Fibroblast of lung (primary cell): ENCODE measurements at regions not wholly inside any gene's neighbourhood (a gene's known extent, or its start where the extent isn't known, plus 50 kb on each side); places are given as distances from the start of the nearest gene placed in this dataset.

Experiments
- DNase-seq, 2 donors: peaks; one replicate each; pipeline versions ENCODE4 v3.0.0 to v3.0.0-alpha.2; 2010; ENCODE audit warnings: low read depth in 2 of 2
- H2AFZ ChIP-seq: 2 replicates; pipeline ENCODE4 v1.5.1; 2012; ENCODE audit warnings: low read length, control low read depth, inconsistent platforms
- H3K27ac ChIP-seq: 2 replicates; pipeline ENCODE4 v1.5.1; 2011; ENCODE audit warnings: low read length, control low read depth; ENCODE audit not compliant: insufficient read depth
- H3K27me3 ChIP-seq: 2 replicates; pipeline ENCODE4 v1.5.1; 2011; ENCODE audit warnings: mild to moderate bottlenecking, low read length; ENCODE audit not compliant: control insufficient read depth, insufficient read depth
- H3K36me3 ChIP-seq: 2 replicates; pipeline ENCODE4 v1.5.1; 2011; ENCODE audit warnings: low read length; ENCODE audit not compliant: control insufficient read depth, insufficient read depth
- H3K4me1 ChIP-seq: 2 replicates; pipeline ENCODE4 v1.5.1; 2011; ENCODE audit warnings: low read length; ENCODE audit not compliant: control insufficient read depth, insufficient read depth; ENCODE audit errors: extremely low read depth
- H3K4me2 ChIP-seq: 2 replicates; pipeline ENCODE4 v1.5.1; 2011; ENCODE audit warnings: low read length, control low read depth; ENCODE audit not compliant: insufficient read depth; ENCODE audit errors: extremely low read depth
- H3K4me3 ChIP-seq, 4 experiments: fragments of 200-600 bp in 1 of 4; sonication (generic) in 1 of 4; replicated peaks in 1 of 4; 2 replicates each; pipeline ENCODE4 v1.5.1; 2011 to 2016; ENCODE audit warnings: low read length in 4 of 4, low read depth in 3 of 4, mild to moderate bottlenecking in 3 of 4, control low read depth in 2 of 4, inconsistent platforms in 1 of 4, mixed read lengths in 1 of 4; ENCODE audit not compliant: insufficient read depth in 1 of 4; ENCODE audit errors: control extremely low read depth in 1 of 4
- H3K79me2 ChIP-seq: 2 replicates; pipeline ENCODE4 v1.5.1; 2012; ENCODE audit warnings: mild to moderate bottlenecking, low read length, inconsistent platforms; ENCODE audit not compliant: control insufficient read depth, insufficient read depth
- H3K9ac ChIP-seq: 2 replicates; pipeline ENCODE4 v1.5.1; 2011; ENCODE audit warnings: mild to moderate bottlenecking, low read length, control low read depth; ENCODE audit not compliant: insufficient read depth
- H3K9me3 ChIP-seq: 2 replicates; pipeline ENCODE4 v1.5.1; 2012; ENCODE audit warnings: low read depth, low read length; ENCODE audit not compliant: control insufficient read depth, insufficient read depth
- H4K20me1 ChIP-seq: 2 replicates; pipeline ENCODE4 v1.5.1; 2011; ENCODE audit warnings: low read length; ENCODE audit not compliant: control insufficient read depth, insufficient read depth; ENCODE audit errors: extremely low read depth
- CTCF ChIP-seq, 2 donors: IDR thresholded peaks in 1 of 2; conservative IDR thresholded peaks in 1 of 2; 1 replicate in 1 of 2; 2 replicates in 1 of 2; pipeline ENCODE4 v1.5.1; 2011 to 2012; ENCODE audit warnings: low read length in 2 of 2, control low read depth in 1 of 2, inconsistent platforms in 1 of 2, low read depth in 1 of 2, mild to moderate bottlenecking in 1 of 2
- EZH2 ChIP-seq: IDR thresholded peaks from 2 replicates; pipeline ENCODE4 v1.5.1; 2012; ENCODE audit warnings: low read length, control low read depth, mild to moderate bottlenecking; ENCODE audit errors: missing control alignments

- Histone ChIP-seq H3K9ac (no peak overlapping the region), H3K4me1 (no peaks in the 10 kb centered on the region), H3K79me2 (no peaks in the 10 kb centered on the region), H3K9me3 (no peaks in the 10 kb centered on the region), H3K4me2 (no peak overlapping the region), H3K27me3 (no peaks in the 10 kb centered on the region), H3K4me3 (no peak overlapping the region), H4K20me1 (no peaks in the 10 kb centered on the region), H2AFZ (no peak overlapping the region), H3K27ac (no peak overlapping the region), H3K36me3 (no peaks in the 10 kb centered on the region)
- peak in 1 of 2 donors; percentile 36 for DNase-seq
- TF ChIP-seq EZH2 (no peak), CTCF (conservative IDR thresholded peaks at IDR 0.05 in 1 of 2, IDR thresholded peaks at IDR 0.05 in 1 of 2; ENCODE audit: low read depth in 1 of 2, low read length in 2 of 2) (no peak)
Measured at GRCh38 chr16:80056324-80056723, 455.8 kb upstream of the MAF start.

GRCh38 chr16:80055831-80056230, 455.3 kb upstream of the MAF start:
- no peak for TF ChIP-seq EZH2
- no peak for TF ChIP-seq CTCF (conservative IDR thresholded peaks at IDR 0.05 in 1 of 2, IDR thresholded peaks at IDR 0.05 in 1 of 2; ENCODE audit: low read depth in 1 of 2, low read length in 2 of 2)
- H3K27me3 ChIP-seq = no peaks in the 10 kb centered on the region
- no peak overlapping the region for H3K4me3 ChIP-seq
- no peak overlapping the region for H3K4me2 ChIP-seq
- H3K79me2 ChIP-seq = no peaks in the 10 kb centered on the region
- no peak overlapping the region for H3K27ac ChIP-seq
- no peak for DNase-seq
- H2AFZ ChIP-seq = no peak overlapping the region
- H3K9ac ChIP-seq = no peak overlapping the region
- H3K36me3 ChIP-seq = no peaks in the 10 kb centered on the region
- H3K4me1 ChIP-seq = no peaks in the 10 kb centered on the region
- no peaks in the 10 kb centered on the region for H4K20me1 ChIP-seq
- no peaks in the 10 kb centered on the region for H3K9me3 ChIP-seq

GRCh38 chr16:80054647-80055046, 454.1 kb upstream of the MAF start:
- TF ChIP-seq CTCF (conservative IDR thresholded peaks at IDR 0.05 in 1 of 2, IDR thresholded peaks at IDR 0.05 in 1 of 2; ENCODE audit: low read depth in 1 of 2, low read length in 2 of 2) = no peak
- no peak for TF ChIP-seq EZH2
- no peak for DNase-seq
- no peak overlapping the region for H3K27ac ChIP-seq

More at GRCh38 chr16:80054647-80055046, 454.1 kb upstream of the MAF start:
- no peak overlapping the region for H3K4me2 ChIP-seq
- no peaks in the 10 kb centered on the region for H3K9me3 ChIP-seq
- no peaks in the 10 kb centered on the region for H4K20me1 ChIP-seq
- H3K36me3 ChIP-seq = no peaks in the 10 kb centered on the region
- no peak overlapping the region for H2AFZ ChIP-seq
- H3K27me3 ChIP-seq = no peaks in the 10 kb centered on the region
- H3K4me1 ChIP-seq = no peaks in the 10 kb centered on the region
- no peaks in the 10 kb centered on the region for H3K79me2 ChIP-seq
- no peak overlapping the region for H3K9ac ChIP-seq
- no peak overlapping the region for H3K4me3 ChIP-seq
